GM23338 (cell line): ENCODE measurements at regions not wholly inside any gene's neighbourhood (a gene's known extent, or its start where the extent isn't known, plus 50 kb on each side); places are given as distances from the start of the nearest gene placed in this dataset.

Experiments used
- ATAC-seq: fragments of 200-7000 bp; cut with Tn5 transposase; 3 replicates; pipeline ENCODE4 v1.9.1; 2020
- DNase-seq: peaks from one replicate; pipeline ENCODE4 v3.0.0-alpha.2; 2015; ENCODE audit warnings: low spot score
- H2AFZ ChIP-seq: fragments of 200-600 bp; sonication (generic); 2 replicates; pipeline ENCODE4 v1.8.0; 2016; ENCODE audit warnings: antibody characterized with exemption, mild to moderate bottlenecking, moderate library complexity
- H3F3A ChIP-seq: fragments of 200-600 bp; sonication (generic); replicated peaks from 2 replicates; pipeline ENCODE4 v1.8.0; 2017; ENCODE audit warnings: antibody characterized with exemption, mixed run types, low read depth
- H3K27ac ChIP-seq: fragments of 200-600 bp; sonication (generic); 2 replicates; pipeline ENCODE4 v1.6.1; 2016; ENCODE audit warnings: low read depth
- H3K27me3 ChIP-seq: fragments of 200-600 bp; sonication (generic); 2 replicates; pipeline ENCODE4 v1.8.0; 2016; ENCODE audit warnings: mild to moderate bottlenecking, mixed run types, moderate library complexity; ENCODE audit not compliant: insufficient read depth
- H3K36me3 ChIP-seq: fragments of 200-600 bp; sonication (generic); 2 replicates; pipeline ENCODE4 v1.8.0; 2016; ENCODE audit warnings: mild to moderate bottlenecking; ENCODE audit not compliant: insufficient read depth
- H3K4me1 ChIP-seq: fragments of 200-600 bp; sonication (generic); 2 replicates; pipeline ENCODE4 v1.8.0; 2016; ENCODE audit warnings: mild to moderate bottlenecking, moderate library complexity; ENCODE audit not compliant: insufficient read depth
- H3K4me2 ChIP-seq: fragments of 200-600 bp; sonication (generic); 2 replicates; pipeline ENCODE4 v1.7.1; 2017; ENCODE audit warnings: mixed run types
- H3K4me3 ChIP-seq: fragments of 200-600 bp; sonication (generic); 2 replicates; pipeline ENCODE4 v1.6.1; 2016; ENCODE audit warnings: mixed run types
- H3K79me2 ChIP-seq: fragments of 200-600 bp; sonication (generic); replicated peaks from 2 replicates; pipeline ENCODE4 v1.8.0; 2017; ENCODE audit warnings: mild to moderate bottlenecking; ENCODE audit not compliant: insufficient read depth
- H3K9me2 ChIP-seq: fragments of 200-600 bp; sonication (generic); 2 replicates; pipeline ENCODE4 v1.8.0; 2017; ENCODE audit not compliant: insufficient read depth
- H4K20me1 ChIP-seq: fragments of 200-600 bp; sonication (generic); replicated peaks from 2 replicates; pipeline ENCODE4 v1.8.0; 2017; ENCODE audit warnings: mild to moderate bottlenecking; ENCODE audit not compliant: insufficient read depth
- H3K27ac Mint-ChIP-seq: 2 replicates; pipeline ENCODE4 v1.8.0; 2020; ENCODE audit warnings: inconsistent platforms, mild to moderate bottlenecking, moderate library complexity, mixed read lengths
- H3K27me3 Mint-ChIP-seq: 3 replicates; pipeline ENCODE4 v1.8.0; 2022; ENCODE audit warnings: low read depth, mild to moderate bottlenecking, moderate library complexity, mixed read lengths, inconsistent platforms; ENCODE audit not compliant: insufficient read depth, poor library complexity
- H3K36me3 Mint-ChIP-seq: 3 replicates; pipeline ENCODE4 v1.8.0; 2021; ENCODE audit warnings: low read depth, mild to moderate bottlenecking, inconsistent platforms, moderate library complexity, mixed read lengths
- H3K4me1 Mint-ChIP-seq: 3 replicates; pipeline ENCODE4 v1.8.0; 2020; ENCODE audit warnings: mild to moderate bottlenecking, inconsistent platforms, mixed read lengths
- H3K4me3 Mint-ChIP-seq: 3 replicates; pipeline ENCODE4 v1.8.0; 2021; ENCODE audit warnings: moderate library complexity, mild to moderate bottlenecking, inconsistent platforms, mixed read lengths
- H3K9me3 Mint-ChIP-seq: 3 replicates; pipeline ENCODE4 v1.8.0; 2020; ENCODE audit warnings: moderate library complexity, mild to moderate bottlenecking, inconsistent platforms, mixed read lengths
- CREB1 ChIP-seq: fragments of 250-450 bp; sonication (Bioruptor Pico); IDR thresholded peaks from 2 replicates; pipeline ENCODE4 v1.5.0; 2020; ENCODE audit warnings: low read depth, mild to moderate bottlenecking, moderate library complexity
- CTCF ChIP-seq, 2 experiments: fragments of 200-600 bp in 1 of 2; sonication (generic) in 1 of 2; conservative IDR thresholded peaks; 2 replicates each; pipeline versions ENCODE4 v1.5.1 to v1.6.1; 2016 to 2017; ENCODE audit warnings: antibody characterized with exemption in 2 of 2, low read depth in 2 of 2, mild to moderate bottlenecking in 2 of 2, moderate library complexity in 1 of 2
- EZH2 ChIP-seq: fragments of 200-600 bp; sonication (generic); IDR thresholded peaks from one replicate; pipeline ENCODE4 v1.8.0; 2017; ENCODE audit warnings: antibody characterized with exemption, mild to moderate bottlenecking, low read depth; ENCODE audit not compliant: unreplicated experiment
- EZH2phosphoT487 ChIP-seq: fragments of 200-600 bp; sonication (generic); IDR thresholded peaks from one replicate; pipeline ENCODE4 v1.8.1; 2018; ENCODE audit warnings: antibody characterized with exemption; ENCODE audit not compliant: unreplicated experiment
- JUNB ChIP-seq: IDR thresholded peaks from one replicate; pipeline ENCODE4 v1.6.1; 2016; ENCODE audit warnings: antibody characterized with exemption; ENCODE audit not compliant: unreplicated experiment
- NANOG ChIP-seq: IDR thresholded peaks from 2 replicates; pipeline ENCODE4 v1.6.1; 2016; ENCODE audit warnings: antibody characterized with exemption, borderline replicate concordance
- POLR2AphosphoS5 ChIP-seq: IDR thresholded peaks from 2 replicates; pipeline ENCODE4 v1.6.1; 2016; ENCODE audit warnings: antibody characterized with exemption, low read depth
- REST ChIP-seq: IDR thresholded peaks from one replicate; pipeline ENCODE4 v1.6.1; 2018; ENCODE audit warnings: antibody characterized with exemption; ENCODE audit not compliant: unreplicated experiment
- STAT1 ChIP-seq: IDR thresholded peaks from one replicate; pipeline ENCODE4 v1.6.1; 2016; ENCODE audit warnings: antibody characterized with exemption; ENCODE audit not compliant: unreplicated experiment
- ZNF114 ChIP-seq: fragments of 250-450 bp; sonication (Bioruptor Pico); IDR thresholded peaks from 2 replicates; pipeline ENCODE4 v1.5.0; 2020; ENCODE audit warnings: mild to moderate bottlenecking, moderate library complexity
- ZNF331 ChIP-seq: fragments of 250-450 bp; sonication (Bioruptor Pico); IDR thresholded peaks from 2 replicates; pipeline ENCODE4 v1.5.0; 2020; ENCODE audit warnings: low read depth, mild to moderate bottlenecking, moderate library complexity
- ZNF462 ChIP-seq: fragments of 250-450 bp; sonication (Bioruptor Pico); IDR thresholded peaks from 2 replicates; pipeline ENCODE4 v1.5.0; 2020; ENCODE audit warnings: mild to moderate bottlenecking, moderate library complexity
- TF ChIP-seq, protein P1 (sequence below): IDR thresholded peaks from 2 replicates; pipeline ENCODE4 v1.6.1; 2016; ENCODE audit warnings: antibody characterized with exemption

DNA sequence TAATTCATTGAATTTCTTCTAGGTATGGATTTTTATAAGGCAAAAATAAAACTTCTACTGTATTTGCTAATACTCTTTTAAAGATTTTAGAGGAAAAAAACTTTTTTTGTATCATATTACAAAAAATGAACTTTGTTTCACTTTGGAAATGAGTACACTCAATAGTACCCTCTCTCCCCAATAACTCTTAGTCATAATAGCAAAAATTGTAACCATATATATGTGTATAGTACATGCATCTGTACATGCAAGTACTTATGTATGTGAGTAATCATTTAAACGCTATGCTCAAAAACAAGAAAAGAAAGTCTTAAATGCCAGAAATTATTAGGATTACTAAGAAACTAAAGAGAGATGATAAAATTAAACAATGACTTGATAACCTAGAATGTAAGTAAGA, 95.9 kb upstream of the HGF start:
- no peak overlapping the region for H3K4me2 ChIP-seq
- DNase-seq (no peak), ATAC-seq (no peak)
- no peaks in the 10 kb centered on the region for H3K4me1 ChIP-seq
- H3F3A ChIP-seq: no peaks in the 10 kb centered on the region
- Mint-ChIP-seq H3K4me3 (no peak overlapping the region), H3K36me3 (no peaks in the 10 kb centered on the region), H3K27ac (no peak overlapping the region), H3K9me3 (no peaks in the 10 kb centered on the region), H3K4me1 (no peaks in the 10 kb centered on the region), H3K27me3 (no peaks in the 10 kb centered on the region)
- no peak overlapping the region for H3K27ac ChIP-seq
- TF ChIP-seq ZNF114 (CRISPR knock-in tag) (no peak), ZNF331 (no peak), EZH2phosphoT487 (no peak), JUNB (no peak), REST (no peak), CREB1 (CRISPR knock-in tag) (no peak), CTCF (conservative IDR thresholded peaks at IDR 0.05; ENCODE audit: low read depth in 2 of 2) (no peak), ZNF462 (no peak), NANOG (no peak), STAT1 (no peak), POLR2AphosphoS5 (no peak), EZH2 (no peak)
- TF ChIP-seq, protein P1, sequence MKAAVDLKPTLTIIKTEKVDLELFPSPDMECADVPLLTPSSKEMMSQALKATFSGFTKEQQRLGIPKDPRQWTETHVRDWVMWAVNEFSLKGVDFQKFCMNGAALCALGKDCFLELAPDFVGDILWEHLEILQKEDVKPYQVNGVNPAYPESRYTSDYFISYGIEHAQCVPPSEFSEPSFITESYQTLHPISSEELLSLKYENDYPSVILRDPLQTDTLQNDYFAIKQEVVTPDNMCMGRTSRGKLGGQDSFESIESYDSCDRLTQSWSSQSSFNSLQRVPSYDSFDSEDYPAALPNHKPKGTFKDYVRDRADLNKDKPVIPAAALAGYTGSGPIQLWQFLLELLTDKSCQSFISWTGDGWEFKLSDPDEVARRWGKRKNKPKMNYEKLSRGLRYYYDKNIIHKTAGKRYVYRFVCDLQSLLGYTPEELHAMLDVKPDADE: no peak
- H3K79me2 ChIP-seq: no peaks in the 10 kb centered on the region
- no peaks in the 10 kb centered on the region for H4K20me1 ChIP-seq
- H3K27me3 ChIP-seq: no peaks in the 10 kb centered on the region
- no peaks in the 10 kb centered on the region for H3K36me3 ChIP-seq
- no peak overlapping the region for H2AFZ ChIP-seq
- no peak overlapping the region for H3K4me3 ChIP-seq
- H3K9me2 ChIP-seq: no peaks in the 10 kb centered on the region; the same call in 1 of the 2 replicates
